B cell (primary cell): ENCODE measurements at regions not wholly inside any gene's neighbourhood (a gene's known extent, or its start where the extent isn't known, plus 50 kb on each side); places are given as distances from the start of the nearest gene placed in this dataset.

Experiments
- ATAC-seq: fragments of 200-7000 bp; cut with Tn5 transposase; one replicate; pipeline ENCODE4 v1.10.0; 2021; ENCODE audit warnings: low read depth, mild to moderate bottlenecking, moderate number of reproducible peaks, moderate library complexity
- CTCF ChIA-PET: fragments of 350-600 bp; sonication (Branson Sonifier 250); formaldehyde crosslinking; loops from one replicate; lab custom pipeline; 2021; ENCODE audit warnings: antibody characterized with exemption, inconsistent platforms; lab: Charles Lee
- POLR2A ChIA-PET: fragments of 350-600 bp; sonication (Branson Sonifier 250); formaldehyde crosslinking; loops from one replicate; lab custom pipeline; 2021; ENCODE audit warnings: antibody characterized with exemption; lab: Charles Lee
- DNase-seq: peaks from one replicate; pipeline ENCODE4 v3.0.0; 2013
- H2AFZ ChIP-seq: 2 replicates; pipeline ENCODE4 v1.6.1; 2012; ENCODE audit warnings: mild to moderate bottlenecking, low read depth, low read length; ENCODE audit not compliant: insufficient read depth, poor library complexity, severe bottlenecking
- H3K27ac ChIP-seq, 2 donors: 1 replicate in 1 of 2; 2 replicates in 1 of 2; pipeline ENCODE4 v1.5.1; 2012 to 2013; ENCODE audit warnings: low read length in 2 of 2, mild to moderate bottlenecking in 2 of 2, moderate library complexity in 1 of 2
- H3K27me3 ChIP-seq, 4 experiments: fragments of 200-600 bp in 1 of 4; sonication (generic) in 1 of 4; replicated peaks in 1 of 4; 1 replicate in 2 of 4; 2 replicates in 2 of 4; pipeline versions ENCODE4 v1.6.1 to v1.7.0; 2013 to 2016; ENCODE audit warnings: low read length in 3 of 4, mild to moderate bottlenecking in 2 of 4, mixed read lengths in 1 of 4, moderate library complexity in 1 of 4; ENCODE audit not compliant: insufficient read depth in 4 of 4, control insufficient read depth in 3 of 4; ENCODE audit errors: control extremely low read depth in 1 of 4
- H3K36me3 ChIP-seq, 2 experiments: replicated peaks in 1 of 2; 1 replicate in 1 of 2; 2 replicates in 1 of 2; pipeline versions ENCODE4 v1.6.1 to v1.7.1; 2013; ENCODE audit warnings: low read length in 1 of 2; ENCODE audit not compliant: insufficient read depth in 2 of 2, control insufficient read depth in 1 of 2; ENCODE audit errors: control extremely low read depth in 1 of 2, extremely low read depth in 1 of 2
- H3K4me1 ChIP-seq, 2 donors: fragments of 200-600 bp in 1 of 2; sonication (generic) in 1 of 2; 1 replicate in 1 of 2; 2 replicates in 1 of 2; pipeline versions ENCODE4 v1.5.1 to v1.6.1; 2013 to 2017; ENCODE audit warnings: low read length in 2 of 2; ENCODE audit not compliant: control insufficient read depth in 2 of 2, insufficient read depth in 2 of 2
- H3K4me2 ChIP-seq: replicated peaks from 2 replicates; pipeline ENCODE3; 2012; ENCODE audit warnings: mild to moderate bottlenecking, low read depth, low read length; ENCODE audit not compliant: poor library complexity, severe bottlenecking
- H3K4me3 ChIP-seq, 5 experiments: fragments of 200-600 bp in 1 of 5; sonication (generic) in 1 of 5; 1 replicate in 3 of 5; 2 replicates in 2 of 5; pipeline versions ENCODE4 v1.5.1 to v1.7.0; 2011 to 2016; ENCODE audit warnings: low read length in 4 of 5, mild to moderate bottlenecking in 4 of 5, low read depth in 2 of 5, control low read depth in 1 of 5, moderate library complexity in 1 of 5; ENCODE audit not compliant: insufficient read depth in 1 of 5; ENCODE audit errors: control extremely low read depth in 1 of 5, extremely low read depth in 1 of 5
- H3K79me2 ChIP-seq: fragments of 200-600 bp; sonication (generic); one replicate; pipeline ENCODE4 v1.6.0; 2016; ENCODE audit warnings: low read length; ENCODE audit not compliant: control insufficient read depth, insufficient read depth
- H3K9ac ChIP-seq: fragments of 200-600 bp; sonication (generic); 2 replicates; pipeline ENCODE4 v1.6.1; 2017; ENCODE audit warnings: mild to moderate bottlenecking, low read length, moderate library complexity
- H3K9me3 ChIP-seq, 3 donors: one replicate each; pipeline versions ENCODE4 v1.6.1 to v1.7.1; 2013; ENCODE audit warnings: low read length in 2 of 3; ENCODE audit not compliant: control insufficient read depth in 2 of 3, insufficient read depth in 1 of 3; ENCODE audit errors: control extremely low read depth in 1 of 3
- H4K20me1 ChIP-seq: 2 replicates; pipeline ENCODE4 v1.6.0; 2012; ENCODE audit warnings: mild to moderate bottlenecking, low read length; ENCODE audit not compliant: insufficient read depth, control insufficient read depth, poor library complexity, severe bottlenecking
- H3K27ac Mint-ChIP-seq: one replicate; pipeline ENCODE4 v1.8.0; 2021; ENCODE audit warnings: mixed read lengths
- H3K27me3 Mint-ChIP-seq: one replicate; pipeline ENCODE4 v1.8.0; 2021; ENCODE audit warnings: mixed read lengths
- H3K4me1 Mint-ChIP-seq: one replicate; pipeline ENCODE4 v1.8.0; 2021; ENCODE audit warnings: mixed read lengths
- H3K4me3 Mint-ChIP-seq: one replicate; pipeline ENCODE4 v1.8.0; 2021; ENCODE audit warnings: mixed read lengths
- H3K9me3 Mint-ChIP-seq: one replicate; pipeline ENCODE4 v1.8.0; 2022; ENCODE audit warnings: mixed read lengths; ENCODE audit not compliant: insufficient read depth
- EZH2 ChIP-seq: IDR thresholded peaks from 2 replicates; pipeline ENCODE4 v1.6.1; 2012; ENCODE audit warnings: borderline replicate concordance, low read depth, mild to moderate bottlenecking, moderate library complexity, low read length; ENCODE audit not compliant: insufficient read depth, poor library complexity, severe bottlenecking
- WGBS: methylation state at CpG from one replicate; pipeline ENCODE4 v1.1.5; 2013; ENCODE audit warnings: missing lambda C conversion rate; ENCODE audit not compliant: insufficient coverage; 5-methylcytosine and 5-hydroxymethylcytosine counted together
- intact Hi-C: fragments of 100-400 bp; cut with micrococcal nuclease; formaldehyde crosslinking; loops from one replicate; pipeline ENCODE4 v1.10.0; 2022
- TF ChIP-seq, protein P1 (sequence below): fragments of 200-600 bp; IDR thresholded peaks from one replicate; pipeline ENCODE4 v1.8.0; 2022; ENCODE audit warnings: antibody characterized with exemption, mild to moderate bottlenecking

DNA sequence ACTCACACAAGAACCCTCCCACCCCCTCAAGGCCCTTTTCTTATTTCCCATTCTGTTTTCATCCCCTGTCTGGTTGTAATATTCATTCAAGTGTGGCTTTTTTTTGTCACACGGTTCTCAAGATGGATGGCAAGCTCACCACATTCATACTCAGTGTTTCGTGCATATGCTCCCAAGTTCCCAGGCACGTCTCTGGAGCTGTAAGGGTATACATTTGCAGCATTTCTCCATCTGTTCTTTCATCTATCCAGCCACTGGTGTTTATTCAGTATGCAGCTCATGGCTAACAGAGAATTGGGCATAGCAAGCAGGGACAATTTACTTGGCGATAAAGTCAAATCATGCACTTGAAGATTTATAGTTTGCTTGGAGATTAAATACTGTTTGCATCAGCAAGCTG is 212.1 kb downstream of the GRIN2B start:
- WGBS: no CpG with 5 or more reads among the region's 4 CpGs
- Histone ChIP-seq H3K4me3 (no peak overlapping the region), H3K9me3 (no peaks in the 10 kb centered on the region), H3K4me1 (no peaks in the 10 kb centered on the region), H4K20me1 (no peaks in the 10 kb centered on the region), H3K36me3 (no peaks in the 10 kb centered on the region), H3K4me2 (no peak overlapping the region), H2AFZ (no peak overlapping the region), H3K27ac (no peak overlapping the region), H3K79me2 (no peaks in the 10 kb centered on the region), H3K9ac (no peak overlapping the region), H3K27me3 (peaks cover 0 to 6% (median 0%) of the 10 kb centered on the region in 4 experiments)
- ATAC-seq (no peak), DNase-seq (no peak)
- no peaks in the 10 kb centered on the region for H3K9me3 Mint-ChIP-seq
- H3K27me3 Mint-ChIP-seq: peaks cover 33% of the 10 kb centered on the region
- POLR2A ChIA-PET: no interaction called here
- no peak overlapping the region for H3K27ac Mint-ChIP-seq
- no peaks in the 10 kb centered on the region for H3K4me1 Mint-ChIP-seq
- no peak overlapping the region for H3K4me3 Mint-ChIP-seq
- TF ChIP-seq, protein P1, sequence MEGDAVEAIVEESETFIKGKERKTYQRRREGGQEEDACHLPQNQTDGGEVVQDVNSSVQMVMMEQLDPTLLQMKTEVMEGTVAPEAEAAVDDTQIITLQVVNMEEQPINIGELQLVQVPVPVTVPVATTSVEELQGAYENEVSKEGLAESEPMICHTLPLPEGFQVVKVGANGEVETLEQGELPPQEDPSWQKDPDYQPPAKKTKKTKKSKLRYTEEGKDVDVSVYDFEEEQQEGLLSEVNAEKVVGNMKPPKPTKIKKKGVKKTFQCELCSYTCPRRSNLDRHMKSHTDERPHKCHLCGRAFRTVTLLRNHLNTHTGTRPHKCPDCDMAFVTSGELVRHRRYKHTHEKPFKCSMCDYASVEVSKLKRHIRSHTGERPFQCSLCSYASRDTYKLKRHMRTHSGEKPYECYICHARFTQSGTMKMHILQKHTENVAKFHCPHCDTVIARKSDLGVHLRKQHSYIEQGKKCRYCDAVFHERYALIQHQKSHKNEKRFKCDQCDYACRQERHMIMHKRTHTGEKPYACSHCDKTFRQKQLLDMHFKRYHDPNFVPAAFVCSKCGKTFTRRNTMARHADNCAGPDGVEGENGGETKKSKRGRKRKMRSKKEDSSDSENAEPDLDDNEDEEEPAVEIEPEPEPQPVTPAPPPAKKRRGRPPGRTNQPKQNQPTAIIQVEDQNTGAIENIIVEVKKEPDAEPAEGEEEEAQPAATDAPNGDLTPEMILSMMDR: no peak
- no peak for TF ChIP-seq EZH2
- intact Hi-C loops: no loop called here
- CTCF ChIA-PET: interaction anchor here (1.0 kb wide), 1 partner anchor 51 kb away, joined by 3 read pairs; no protein-coding TSS in a partner anchor

DNA sequence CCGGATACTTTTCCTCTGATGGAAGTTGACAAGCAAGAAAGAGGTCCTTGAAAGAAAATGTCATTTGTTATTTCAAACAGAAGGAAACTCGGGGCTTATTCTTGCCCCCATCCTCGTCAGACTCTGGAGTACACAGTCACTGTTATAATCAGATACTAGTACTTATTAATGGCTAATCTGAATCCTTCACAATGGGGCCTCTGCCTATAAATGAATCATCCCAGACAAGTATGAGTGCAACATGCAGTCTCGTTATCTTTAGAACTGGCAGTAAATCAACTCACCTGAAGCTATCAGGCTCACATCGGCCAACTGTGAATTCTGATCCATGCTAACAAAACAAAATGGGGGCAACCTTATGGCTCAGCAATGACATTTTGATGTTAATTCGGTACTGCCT is 216.7 kb downstream of the GRIN2B start:
- TF ChIP-seq, protein P1: no peak
- TF ChIP-seq EZH2: no peak

More for the DNA sequence above, 216.7 kb downstream of the GRIN2B start:
- ChIA-PET POLR2A (no interaction called here), CTCF (no interaction called here)
- H3K79me2 ChIP-seq: no peaks in the 10 kb centered on the region
- H2AFZ ChIP-seq: no peak overlapping the region
- no peak overlapping the region for H3K27ac Mint-ChIP-seq
- no peak overlapping the region for H3K4me3 Mint-ChIP-seq
- 88% methylated on average over 5 of the region's 6 CpGs for WGBS
- H3K9ac ChIP-seq: no peak overlapping the region
- no peak overlapping the region for H3K4me3 ChIP-seq
- H4K20me1 ChIP-seq: no peaks in the 10 kb centered on the region
- DNase-seq (no peak), ATAC-seq (no peak)
- no peak overlapping the region for H3K4me2 ChIP-seq
- H3K4me1 ChIP-seq: no peaks in the 10 kb centered on the region
- no peaks in the 10 kb centered on the region for H3K36me3 ChIP-seq
- peaks cover 0 to 6% (median 2%) of the 10 kb centered on the region in 4 experiments for H3K27me3 ChIP-seq
- peaks cover 48% of the 10 kb centered on the region for H3K27me3 Mint-ChIP-seq
- intact Hi-C loops: no loop called here
- H3K4me1 Mint-ChIP-seq: no peaks in the 10 kb centered on the region
- no peaks in the 10 kb centered on the region for H3K9me3 ChIP-seq
- H3K27ac ChIP-seq: no peak overlapping the region
- no peaks in the 10 kb centered on the region for H3K9me3 Mint-ChIP-seq
